ENCODE measurements at regions not wholly inside any gene's neighbourhood (a gene's known extent, or its start where the extent isn't known, plus 50 kb on each side); places are given as distances from the start of the nearest gene placed in this dataset.
A peak's percentile ranks its signal among the peaks of the same experiment; 100 is the strongest.

DNA sequence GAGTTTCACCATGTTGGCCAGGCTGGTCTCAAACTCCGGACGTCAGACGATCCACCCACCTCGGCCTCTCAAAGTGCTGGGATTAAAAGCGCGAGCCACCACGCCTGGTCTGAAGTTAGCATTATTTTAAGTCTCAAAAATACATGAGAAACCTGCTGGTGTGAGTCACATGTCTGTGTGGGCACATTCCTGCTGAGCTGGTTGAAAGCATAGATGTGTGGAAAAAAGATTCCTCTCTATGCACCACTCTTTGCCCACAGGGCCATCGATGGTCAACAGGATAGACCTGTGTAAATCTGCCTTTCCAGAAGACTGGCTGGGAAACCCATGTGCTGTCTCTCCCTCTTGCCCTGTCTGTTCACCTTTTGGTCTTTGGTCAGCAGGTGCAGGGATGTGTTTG lies 63.5 kb downstream of the CHRD start:
- TF ChIP-seq TCF7L2 (IDR thresholded peaks at IDR 0.05; ENCODE audit: borderline replicate concordance, extremely low read depth, insufficient read depth, insufficient read length) = no peak
- TF ChIP-seq SRF (IDR thresholded peaks at IDR 0.05; ENCODE audit: low read depth) = no peak
- TF ChIP-seq, protein P1, sequence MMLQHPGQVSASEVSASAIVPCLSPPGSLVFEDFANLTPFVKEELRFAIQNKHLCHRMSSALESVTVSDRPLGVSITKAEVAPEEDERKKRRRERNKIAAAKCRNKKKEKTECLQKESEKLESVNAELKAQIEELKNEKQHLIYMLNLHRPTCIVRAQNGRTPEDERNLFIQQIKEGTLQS (IDR thresholded peaks at IDR 0.05) = no peak
- no peak for TF ChIP-seq POLR2AphosphoS5 (IDR thresholded peaks at IDR 0.05; ENCODE audit: low read depth, low read length)
- no peaks in the 10 kb centered on the region for H4K20me1 ChIP-seq (ENCODE audit: insufficient read depth)
- POLR2A ChIA-PET = no interaction called here
- peaks cover 13 to 28% of the 10 kb centered on the region in 2 experiments for H3K4me1 ChIP-seq (ENCODE audit: control insufficient read depth in 1 of 2, insufficient read depth in 2 of 2, low read length in 2 of 2)
- no peaks in the 10 kb centered on the region for H3K79me2 ChIP-seq (ENCODE audit: insufficient read depth, low read length)
- H3K4me2 ChIP-seq (ENCODE audit: low read length) = no peak overlapping the region
- no peaks in the 10 kb centered on the region for H3K9me2 ChIP-seq (ENCODE audit: insufficient read depth)
- no peaks in the 10 kb centered on the region; a peak in 1 of 4 replicates for H3K9me3 ChIP-seq (ENCODE audit: control insufficient read depth in 1 of 2, insufficient read depth in 1 of 2, low read depth in 1 of 2, low read length in 2 of 2)
- intact Hi-C loops (cut with micrococcal nuclease) = no loop called here
- no peak overlapping the region for H3K9ac ChIP-seq (ENCODE audit: low read length)
- DNase-seq (ENCODE audit: low read depth, low spot score) (no peak), ATAC-seq (peak; percentile 38; the same call in 1 of the 2 replicates)
- H3K27ac ChIP-seq (ENCODE audit: low read depth, low read length) = no peak overlapping the region
- RAD21 ChIA-PET (ENCODE audit: low non-redundant PET in 1 of 2, low total read pairs in 2 of 2, uncharacterized antibody in 2 of 2, unreplicated experiment in 2 of 2) = no interaction called here
- no TSS peak for BruUV-seq (replicated peaks)
- H2AFZ ChIP-seq (ENCODE audit: low read depth, low read length, poor library complexity, severe bottlenecking) = no peak overlapping the region
- CTCF ChIA-PET = no interaction called here
- no peaks in the 10 kb centered on the region for H3K36me3 ChIP-seq (ENCODE audit: control insufficient read depth in 1 of 2, insufficient read depth in 2 of 2, low read length in 2 of 2)
- H3K4me3 ChIP-seq (replicated peaks in 1 of 2; ENCODE audit: low read depth in 1 of 2, low read length in 2 of 2) = no peak overlapping the region
- H3K27me3 ChIP-seq (ENCODE audit: insufficient read depth, low read length) = no peaks in the 10 kb centered on the region

DNA sequence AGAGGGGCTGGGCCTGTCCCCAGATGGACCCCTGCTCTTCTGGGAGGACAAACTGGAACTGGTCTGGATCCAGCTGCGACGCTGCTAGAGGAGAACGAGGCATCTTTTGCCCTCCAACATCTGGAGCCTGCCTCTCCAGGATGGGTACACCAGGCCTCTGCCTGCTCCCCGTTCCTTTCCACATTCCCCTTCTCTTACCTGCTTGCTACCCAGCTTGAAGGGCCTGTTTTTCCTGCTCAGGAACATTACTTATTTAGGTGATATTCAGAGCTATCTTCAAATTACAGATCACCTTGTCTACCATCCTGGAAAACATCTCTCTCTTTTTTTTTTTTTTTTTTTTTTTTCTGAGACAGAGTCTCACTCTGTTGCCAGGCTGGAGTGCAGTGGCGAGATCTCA lies 64.0 kb downstream of the CHRD start:
- Histone ChIP-seq H4K20me1 (ENCODE audit: insufficient read depth) (no peaks in the 10 kb centered on the region), H3K27me3 (ENCODE audit: insufficient read depth, low read length) (no peaks in the 10 kb centered on the region), H3K4me1 (ENCODE audit: control insufficient read depth in 1 of 2, insufficient read depth in 2 of 2, low read length in 2 of 2) (peaks cover 18 to 32% of the 10 kb centered on the region in 2 experiments), H3K9ac (ENCODE audit: low read length) (no peak overlapping the region), H3K9me3 (ENCODE audit: control insufficient read depth in 1 of 2, insufficient read depth in 1 of 2, low read depth in 1 of 2, low read length in 2 of 2) (no peaks in the 10 kb centered on the region), H2AFZ (ENCODE audit: low read depth, low read length, poor library complexity, severe bottlenecking) (no peak overlapping the region), H3K79me2 (ENCODE audit: insufficient read depth, low read length) (no peaks in the 10 kb centered on the region), H3K36me3 (ENCODE audit: control insufficient read depth in 1 of 2, insufficient read depth in 2 of 2, low read length in 2 of 2) (no peaks in the 10 kb centered on the region), H3K9me2 (ENCODE audit: insufficient read depth) (no peaks in the 10 kb centered on the region), H3K4me2 (ENCODE audit: low read length) (no peak overlapping the region), H3K4me3 (replicated peaks in 1 of 2; ENCODE audit: low read depth in 1 of 2, low read length in 2 of 2) (no peak overlapping the region), H3K27ac (ENCODE audit: low read depth, low read length) (no peak overlapping the region)
- intact Hi-C loops (cut with micrococcal nuclease) = no loop called here
- DNase-seq (ENCODE audit: low read depth, low spot score) = no peak
- ChIA-PET RAD21 (ENCODE audit: low non-redundant PET in 1 of 2, low total read pairs in 2 of 2, uncharacterized antibody in 2 of 2, unreplicated experiment in 2 of 2) (no interaction called here), POLR2A (no interaction called here), CTCF (no interaction called here)
- BruUV-seq (replicated peaks) = no TSS peak
- TF ChIP-seq REST (IDR thresholded peaks at IDR 0.05; ENCODE audit: low read depth) = no peak
- TF ChIP-seq SP1 (IDR thresholded peaks at IDR 0.05; ENCODE audit: low read depth) = no peak
- ATAC-seq = no peak
